H1 (cell line): ENCODE measurements at regions not wholly inside any gene's neighbourhood (a gene's known extent, or its start where the extent isn't known, plus 50 kb on each side); places are given as distances from the start of the nearest gene placed in this dataset.

ENCODE experiments used
- CTCF ChIA-PET: fragments of 300-600 bp; sonication (Branson Sonifier 250); formaldehyde crosslinking; loops from one replicate; lab custom pipeline; 2021; ENCODE audit not compliant: partially characterized antibody; lab: Charles Lee
- POLR2A ChIA-PET: fragments of 300-600 bp; sonication (Branson Sonifier 250); formaldehyde crosslinking; loops from one replicate; lab custom pipeline; 2021; ENCODE audit warnings: inconsistent platforms; ENCODE audit not compliant: partially characterized antibody; lab: Charles Lee
- DNase-seq, 2 experiments: peaks; one replicate each; pipeline versions ENCODE4 v3.0.0 to v3.0.0-alpha.2; 2010 to 2022; ENCODE audit warnings: low spot score in 2 of 2, low read depth in 1 of 2, mixed read lengths in 1 of 2
- FAIRE-seq: peaks from 2 replicates; lab custom pipeline; 2011; peaks lifted over from hg19 to GRCh38; lab: Jason Lieb, UNC
- H2AFZ ChIP-seq: 2 replicates; pipeline ENCODE4 v1.8.1; 2012; ENCODE audit warnings: low read length, inconsistent platforms
- H2AK5ac ChIP-seq: 2 replicates; pipeline ENCODE4 v1.6.1; 2013; ENCODE audit warnings: low read depth, low read length
- H2BK120ac ChIP-seq: replicated peaks from 2 replicates; pipeline ENCODE3; 2013; ENCODE audit warnings: low read depth, low read length, inconsistent platforms
- H2BK12ac ChIP-seq: 2 replicates; pipeline ENCODE4 v1.6.1; 2013; ENCODE audit warnings: low read depth, low read length
- H2BK15ac ChIP-seq: 2 replicates; pipeline ENCODE4 v1.6.1; 2013; ENCODE audit warnings: low read length
- H2BK20ac ChIP-seq: 2 replicates; pipeline ENCODE4 v1.6.1; 2013; ENCODE audit warnings: low read length
- H2BK5ac ChIP-seq: 2 replicates; pipeline ENCODE4 v1.6.1; 2013; ENCODE audit warnings: low read depth, low read length
- H3K14ac ChIP-seq: 2 replicates; pipeline ENCODE4 v1.6.1; 2013; ENCODE audit warnings: inconsistent platforms; ENCODE audit not compliant: insufficient read length
- H3K18ac ChIP-seq: 2 replicates; pipeline ENCODE4 v1.6.1; 2013; ENCODE audit warnings: low read length; ENCODE audit errors: extremely low read depth
- H3K23ac ChIP-seq: 2 replicates; pipeline ENCODE4 v1.6.1; 2013; ENCODE audit warnings: inconsistent platforms; ENCODE audit not compliant: insufficient read length
- H3K23me2 ChIP-seq: 2 replicates; pipeline ENCODE4 v1.6.1; 2013; ENCODE audit warnings: low read depth, low read length
- H3K27ac ChIP-seq: 2 replicates; pipeline ENCODE4 v1.6.1; 2011; ENCODE audit warnings: low read depth, low read length, inconsistent platforms
- H3K27me3 ChIP-seq, 4 experiments: replicated peaks in 1 of 4; 1 replicate in 1 of 4; 2 replicates in 3 of 4; pipeline versions ENCODE4 v1.6.1 to v1.8.1; 2011 to 2013; ENCODE audit warnings: low read length in 3 of 4, mild to moderate bottlenecking in 3 of 4, inconsistent platforms in 2 of 4, mixed read lengths in 2 of 4, moderate library complexity in 1 of 4; ENCODE audit not compliant: control insufficient read depth in 3 of 4, insufficient read depth in 3 of 4; ENCODE audit errors: extremely low read depth in 1 of 4
- H3K36me3 ChIP-seq, 4 experiments: 2 replicates each; pipeline versions ENCODE4 v1.6.1 to v1.8.1; 2011 to 2013; ENCODE audit warnings: mild to moderate bottlenecking in 4 of 4, low read length in 3 of 4, moderate library complexity in 2 of 4, control low read depth in 1 of 4, inconsistent platforms in 1 of 4; ENCODE audit not compliant: insufficient read depth in 4 of 4, control insufficient read depth in 2 of 4
- H3K4ac ChIP-seq: replicated peaks from 2 replicates; pipeline ENCODE3; 2013; ENCODE audit warnings: low read length, low read depth, mixed read lengths, inconsistent platforms; ENCODE audit not compliant: insufficient read length
- H3K4me1 ChIP-seq, 4 experiments: replicated peaks in 1 of 4; 1 replicate in 1 of 4; 2 replicates in 3 of 4; pipeline versions ENCODE4 v1.6.1 to v1.8.1; 2011 to 2013; ENCODE audit warnings: low read length in 3 of 4, inconsistent platforms in 2 of 4, mixed read lengths in 1 of 4; ENCODE audit not compliant: insufficient read depth in 4 of 4, control insufficient read depth in 3 of 4
- H3K4me2 ChIP-seq, 2 experiments: 2 replicates each; pipeline versions ENCODE4 v1.6.1 to v1.8.1; 2011 to 2013; ENCODE audit warnings: low read depth in 2 of 2, low read length in 2 of 2, control low read depth in 1 of 2, inconsistent platforms in 1 of 2, mild to moderate bottlenecking in 1 of 2; ENCODE audit not compliant: insufficient read depth in 1 of 2
- H3K4me3 ChIP-seq, 4 experiments: fragments of 200-600, 300-600 bp in 1 of 4; sonication (generic), shearing (Covaris generic), sonication (Bioruptor Twin) in 1 of 4; 2 replicates each; pipeline versions ENCODE4 v1.5.1 to v1.8.1; 2011 to 2016; ENCODE audit warnings: low read length in 4 of 4, low read depth in 3 of 4, control low read depth in 2 of 4, inconsistent platforms in 2 of 4, mild to moderate bottlenecking in 2 of 4, mixed read lengths in 1 of 4, moderate library complexity in 1 of 4; ENCODE audit not compliant: insufficient read depth in 2 of 4; ENCODE audit errors: extremely low read depth in 1 of 4
- H3K56ac ChIP-seq: replicated peaks from 2 replicates; pipeline ENCODE3; 2013; ENCODE audit warnings: low read depth, mild to moderate bottlenecking, mixed read lengths, low read length, inconsistent platforms; ENCODE audit not compliant: insufficient read length
- H3K79me1 ChIP-seq: 2 replicates; pipeline ENCODE4 v1.6.1; 2013; ENCODE audit warnings: low read depth, low read length, control low read depth
- H3K79me2 ChIP-seq, 2 experiments: 2 replicates each; pipeline versions ENCODE4 v1.6.1 to v1.8.1; 2012 to 2013; ENCODE audit warnings: low read length in 2 of 2, mild to moderate bottlenecking in 2 of 2, inconsistent platforms in 1 of 2; ENCODE audit not compliant: insufficient read depth in 2 of 2, control insufficient read depth in 1 of 2
- H3K9ac ChIP-seq, 4 experiments: replicated peaks in 1 of 4; 1 replicate in 1 of 4; 2 replicates in 3 of 4; pipeline versions ENCODE4 v1.6.1 to v1.8.1; 2011 to 2013; ENCODE audit warnings: low read depth in 3 of 4, low read length in 3 of 4, control low read depth in 2 of 4, mild to moderate bottlenecking in 2 of 4, moderate library complexity in 2 of 4, inconsistent platforms in 1 of 4; ENCODE audit errors: extremely low read depth in 1 of 4
- H3K9me3 ChIP-seq, 2 experiments: 2 replicates each; pipeline versions ENCODE4 v1.6.1 to v1.8.1; 2012 to 2013; ENCODE audit warnings: mild to moderate bottlenecking in 2 of 2, moderate library complexity in 2 of 2, control low read depth in 1 of 2, inconsistent platforms in 1 of 2, low read depth in 1 of 2, low read length in 1 of 2, mixed read lengths in 1 of 2; ENCODE audit not compliant: insufficient read depth in 2 of 2
- H4K20me1 ChIP-seq, 2 experiments: replicated peaks in 1 of 2; 2 replicates each; pipeline versions ENCODE3 to v1.8.1; 2011 to 2013; ENCODE audit warnings: inconsistent platforms in 2 of 2, low read length in 2 of 2, mild to moderate bottlenecking in 1 of 2; ENCODE audit not compliant: insufficient read depth in 2 of 2, control insufficient read depth in 1 of 2
- H4K5ac ChIP-seq: 2 replicates; pipeline ENCODE4 v1.6.1; 2013; ENCODE audit warnings: low read length, low read depth, mixed read lengths, inconsistent platforms; ENCODE audit not compliant: insufficient read length
- H4K8ac ChIP-seq: 2 replicates; pipeline ENCODE4 v1.8.0; 2013; ENCODE audit warnings: mild to moderate bottlenecking, moderate library complexity, low read length, inconsistent platforms; ENCODE audit not compliant: insufficient read depth; ENCODE audit errors: extremely low read depth
- H4K91ac ChIP-seq: replicated peaks from 2 replicates; pipeline ENCODE3; 2013; ENCODE audit warnings: low read length, mixed read lengths, inconsistent platforms; ENCODE audit not compliant: insufficient read length
- ASH2L ChIP-seq: fragments of 200-600, 300-600 bp; sonication (generic); IDR thresholded peaks from one replicate; pipeline ENCODE4 v1.7.1; 2017; ENCODE audit warnings: low read length
- CBX5 ChIP-seq: fragments of 300-800, 300-1000 bp; sonication (generic); IDR thresholded peaks from 2 replicates; pipeline ENCODE4 v1.7.1; 2016; ENCODE audit warnings: antibody characterized with exemption, low read length, low read depth
- CBX8 ChIP-seq: fragments of 300-800, 300-1000 bp; sonication (generic); IDR thresholded peaks from 2 replicates; pipeline ENCODE4 v1.7.1; 2016; ENCODE audit warnings: low read depth, low read length, borderline replicate concordance
- EGR1 ChIP-seq: IDR thresholded peaks from 2 replicates; pipeline ENCODE4 v1.6.1; 2011; ENCODE audit warnings: low read depth, low read length, borderline replicate concordance
- HDAC2 ChIP-seq, 2 experiments: fragments of 300-600 bp in 1 of 2; sonication (generic) in 1 of 2; IDR thresholded peaks; 2 replicates each; pipeline ENCODE4 v1.6.1; 2011 to 2012; ENCODE audit warnings: low read depth in 2 of 2, low read length in 2 of 2, mild to moderate bottlenecking in 2 of 2, moderate library complexity in 2 of 2, borderline replicate concordance in 1 of 2, inconsistent platforms in 1 of 2
- KDM5A ChIP-seq: fragments of 200-600 bp; IDR thresholded peaks from 2 replicates; pipeline ENCODE4 v1.7.1; 2012; ENCODE audit warnings: mild to moderate bottlenecking, low read length, inconsistent platforms, mixed read lengths
- MAX ChIP-seq: IDR thresholded peaks from 2 replicates; pipeline ENCODE4 v1.6.1; 2012; ENCODE audit warnings: inconsistent platforms
- NANOG ChIP-seq: IDR thresholded peaks from 2 replicates; pipeline ENCODE4 v1.6.1; 2011; ENCODE audit warnings: low read length, low read depth, mild to moderate bottlenecking, inconsistent platforms; ENCODE audit not compliant: insufficient read depth, poor library complexity, severe bottlenecking
- PHF8 ChIP-seq: fragments of 200-600 bp; sonication (generic); conservative IDR thresholded peaks from 2 replicates; pipeline ENCODE4 v1.7.1; 2012; ENCODE audit warnings: low read depth, mild to moderate bottlenecking, inconsistent platforms, low read length, moderate library complexity
- RBBP5 ChIP-seq: IDR thresholded peaks from 2 replicates; pipeline ENCODE4 v1.7.1; 2012; ENCODE audit warnings: low read depth, mild to moderate bottlenecking, inconsistent platforms, low read length, moderate library complexity, borderline replicate concordance
- SAP30 ChIP-seq: fragments of 300-600 bp; sonication (generic); IDR thresholded peaks from 2 replicates; pipeline ENCODE4 v1.7.1; 2012; ENCODE audit warnings: low read length, moderate library complexity, mild to moderate bottlenecking, inconsistent platforms; ENCODE audit not compliant: insufficient read depth, insufficient replicate concordance
- SIN3A ChIP-seq, 2 experiments: IDR thresholded peaks in 1 of 2; conservative IDR thresholded peaks in 1 of 2; 2 replicates each; pipeline ENCODE4 v1.6.1; 2011 to 2012; ENCODE audit warnings: low read length in 2 of 2, improper control_type of control experiment in 1 of 2, low read depth in 1 of 2, mild to moderate bottlenecking in 1 of 2
- WGBS, 2 experiments: shearing (Covaris generic) in 1 of 2; methylation state at CpG; one replicate each; pipeline versions ENCODE4 v1.1.6 to v1.1.7; 2013 to 2015; ENCODE audit warnings: low lambda C conversion rate in 2 of 2, mixed read lengths in 2 of 2, inconsistent platforms in 1 of 2, low coverage in 1 of 2, missing lambda C conversion rate in 1 of 2; ENCODE audit not compliant: insufficient replicate concordance in 2 of 2, insufficient coverage in 1 of 2, insufficient read length in 1 of 2; ENCODE audit errors: extremely low coverage in 1 of 2, missing lambda C conversion rate in 1 of 2; 5-methylcytosine and 5-hydroxymethylcytosine counted together

- Histone ChIP-seq H3K23ac (no peak overlapping the region), H4K91ac (no peak overlapping the region), H4K5ac (no peak overlapping the region), H3K9me3 (peaks cover 0 to 3% of the 10 kb centered on the region in 2 experiments; a peak in 1 of 4 replicates), H2BK15ac (no peak overlapping the region), H3K4me1 (no peaks in the 10 kb centered on the region; a peak in 1 of 7 replicates), H3K4me2 (no peak overlapping the region), H2BK120ac (no peak overlapping the region), H3K27me3 (no peaks in the 10 kb centered on the region), H2BK20ac (no peak overlapping the region), H2BK12ac (no peak overlapping the region), H4K8ac (no peak overlapping the region), H2AK5ac (no peak overlapping the region), H3K14ac (no peak overlapping the region), H3K4me3 (no peak overlapping the region), H3K79me2 (no peaks in the 10 kb centered on the region), H3K23me2 (no peaks in the 10 kb centered on the region), H4K20me1 (no peaks in the 10 kb centered on the region), H3K56ac (no peak overlapping the region), H3K18ac (no peak overlapping the region), H3K27ac (no peak overlapping the region), H3K4ac (no peak overlapping the region), H2BK5ac (no peak overlapping the region), H3K36me3 (no peaks in the 10 kb centered on the region), H2AFZ (no peak overlapping the region), H3K79me1 (no peaks in the 10 kb centered on the region), H3K9ac (no peak overlapping the region)
- ChIA-PET POLR2A (no interaction called here), CTCF (no interaction called here)
- FAIRE-seq (no peak), DNase-seq (no peak)
- 89% methylated on average over 3 of the region's 3 CpGs; no CpG with 5 or more reads in 1 of the 2 experiments for WGBS, 2 experiments
- TF ChIP-seq NANOG: no peak
- no peak for TF ChIP-seq PHF8
- no peak for TF ChIP-seq CBX8
- no peak for TF ChIP-seq SAP30
- TF ChIP-seq KDM5A: no peak
- TF ChIP-seq CBX5: no peak
- no peak for TF ChIP-seq HDAC2 (IDR thresholded peaks at IDR 0.05; ENCODE audit: borderline replicate concordance in 1 of 2, low read depth in 2 of 2, low read length in 2 of 2)
- TF ChIP-seq MAX: no peak
- TF ChIP-seq SIN3A (conservative IDR thresholded peaks at IDR 0.05 in 1 of 2, IDR thresholded peaks at IDR 0.05 in 1 of 2; ENCODE audit: low read depth in 1 of 2, low read length in 2 of 2): no peak
- no peak for TF ChIP-seq ASH2L
- TF ChIP-seq RBBP5: no peak
- no peak for TF ChIP-seq EGR1
These were observed 893.5 kb upstream of the NUDT12 start for GRCh38 chr5:104456122-104456521.
